GM23338 (cell line): ENCODE measurements at regions not wholly inside any gene's neighbourhood (a gene's known extent, or its start where the extent isn't known, plus 50 kb on each side); places are given as distances from the start of the nearest gene placed in this dataset.
"Not testable (repeated sequence)": the region's sequence is repeated elsewhere in the genome, so short reads cannot be mapped to it uniquely, and the experiment has no call there.

ENCODE experiments used
- CTCF ChIP-seq, 2 experiments: fragments of 200-600 bp in 1 of 2; sonication (generic) in 1 of 2; conservative IDR thresholded peaks; 2 replicates each; pipeline versions ENCODE4 v1.5.1 to v1.6.1; 2016 to 2017; ENCODE audit warnings: antibody characterized with exemption in 2 of 2, low read depth in 2 of 2, mild to moderate bottlenecking in 2 of 2, moderate library complexity in 1 of 2
- TF ChIP-seq, protein P1 (sequence below): IDR thresholded peaks from one replicate; pipeline ENCODE4 v1.6.1; 2018; ENCODE audit warnings: antibody characterized with exemption; ENCODE audit not compliant: unreplicated experiment

- TF ChIP-seq CTCF (conservative IDR thresholded peaks at IDR 0.05; ENCODE audit: low read depth in 2 of 2), result not testable (repeated sequence)
- TF ChIP-seq, protein P1, sequence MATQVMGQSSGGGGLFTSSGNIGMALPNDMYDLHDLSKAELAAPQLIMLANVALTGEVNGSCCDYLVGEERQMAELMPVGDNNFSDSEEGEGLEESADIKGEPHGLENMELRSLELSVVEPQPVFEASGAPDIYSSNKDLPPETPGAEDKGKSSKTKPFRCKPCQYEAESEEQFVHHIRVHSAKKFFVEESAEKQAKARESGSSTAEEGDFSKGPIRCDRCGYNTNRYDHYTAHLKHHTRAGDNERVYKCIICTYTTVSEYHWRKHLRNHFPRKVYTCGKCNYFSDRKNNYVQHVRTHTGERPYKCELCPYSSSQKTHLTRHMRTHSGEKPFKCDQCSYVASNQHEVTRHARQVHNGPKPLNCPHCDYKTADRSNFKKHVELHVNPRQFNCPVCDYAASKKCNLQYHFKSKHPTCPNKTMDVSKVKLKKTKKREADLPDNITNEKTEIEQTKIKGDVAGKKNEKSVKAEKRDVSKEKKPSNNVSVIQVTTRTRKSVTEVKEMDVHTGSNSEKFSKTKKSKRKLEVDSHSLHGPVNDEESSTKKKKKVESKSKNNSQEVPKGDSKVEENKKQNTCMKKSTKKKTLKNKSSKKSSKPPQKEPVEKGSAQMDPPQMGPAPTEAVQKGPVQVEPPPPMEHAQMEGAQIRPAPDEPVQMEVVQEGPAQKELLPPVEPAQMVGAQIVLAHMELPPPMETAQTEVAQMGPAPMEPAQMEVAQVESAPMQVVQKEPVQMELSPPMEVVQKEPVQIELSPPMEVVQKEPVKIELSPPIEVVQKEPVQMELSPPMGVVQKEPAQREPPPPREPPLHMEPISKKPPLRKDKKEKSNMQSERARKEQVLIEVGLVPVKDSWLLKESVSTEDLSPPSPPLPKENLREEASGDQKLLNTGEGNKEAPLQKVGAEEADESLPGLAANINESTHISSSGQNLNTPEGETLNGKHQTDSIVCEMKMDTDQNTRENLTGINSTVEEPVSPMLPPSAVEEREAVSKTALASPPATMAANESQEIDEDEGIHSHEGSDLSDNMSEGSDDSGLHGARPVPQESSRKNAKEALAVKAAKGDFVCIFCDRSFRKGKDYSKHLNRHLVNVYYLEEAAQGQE, result not testable (repeated sequence)
Measured at GRCh38 chr20:48516196-48516595, 311.6 kb downstream of the PREX1 start.
